ENCODE measurements at regions not wholly inside any gene's neighbourhood (a gene's known extent, or its start where the extent isn't known, plus 50 kb on each side); places are given as distances from the start of the nearest gene placed in this dataset.
A peak's percentile ranks its signal among the peaks of the same experiment; 100 is the strongest.
"Not testable (repeated sequence)": the region's sequence is repeated elsewhere in the genome, so short reads cannot be mapped to it uniquely, and the experiment has no call there.

DNA sequence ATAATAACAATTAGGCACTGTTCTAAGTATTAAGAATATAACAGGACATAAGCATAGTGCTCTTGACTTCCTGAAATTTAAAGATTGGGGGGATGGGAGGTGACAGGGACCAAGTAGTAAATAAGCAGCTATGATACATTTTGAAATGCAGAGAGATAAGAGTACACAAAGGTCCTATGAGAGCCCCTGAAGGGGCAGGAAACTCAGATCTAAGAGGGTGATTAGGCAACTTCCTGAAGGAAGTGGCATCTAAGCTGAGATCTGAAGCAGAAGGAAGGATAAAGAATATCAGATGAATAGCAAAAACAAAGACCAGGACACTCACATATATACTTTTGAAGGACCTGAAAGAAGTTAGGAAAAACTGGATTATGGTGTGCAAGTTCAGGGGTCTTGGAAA is 415.2 kb upstream of the FRG2C start:
- no peak for DNase-seq

DNA sequence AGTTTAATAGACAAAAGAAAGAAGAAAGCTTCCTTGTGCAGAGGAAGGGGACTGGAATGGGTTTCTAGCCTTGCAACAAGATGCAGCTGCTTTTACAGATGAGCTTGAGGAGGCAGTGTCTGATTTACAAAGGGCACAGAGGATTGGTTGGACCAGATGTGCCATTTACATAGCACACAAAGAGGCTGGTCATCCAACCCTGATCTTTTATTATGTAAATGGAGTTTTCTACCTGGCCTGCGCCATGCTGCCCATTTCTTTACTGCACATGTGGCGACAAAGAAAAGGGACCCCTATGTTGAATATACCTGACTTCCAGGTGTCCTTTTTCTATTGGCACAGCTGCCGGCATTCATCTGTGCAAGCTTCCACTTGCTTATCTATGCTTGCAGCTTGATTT is 409.4 kb upstream of the FRG2C start:
- no peak for DNase-seq

DNA sequence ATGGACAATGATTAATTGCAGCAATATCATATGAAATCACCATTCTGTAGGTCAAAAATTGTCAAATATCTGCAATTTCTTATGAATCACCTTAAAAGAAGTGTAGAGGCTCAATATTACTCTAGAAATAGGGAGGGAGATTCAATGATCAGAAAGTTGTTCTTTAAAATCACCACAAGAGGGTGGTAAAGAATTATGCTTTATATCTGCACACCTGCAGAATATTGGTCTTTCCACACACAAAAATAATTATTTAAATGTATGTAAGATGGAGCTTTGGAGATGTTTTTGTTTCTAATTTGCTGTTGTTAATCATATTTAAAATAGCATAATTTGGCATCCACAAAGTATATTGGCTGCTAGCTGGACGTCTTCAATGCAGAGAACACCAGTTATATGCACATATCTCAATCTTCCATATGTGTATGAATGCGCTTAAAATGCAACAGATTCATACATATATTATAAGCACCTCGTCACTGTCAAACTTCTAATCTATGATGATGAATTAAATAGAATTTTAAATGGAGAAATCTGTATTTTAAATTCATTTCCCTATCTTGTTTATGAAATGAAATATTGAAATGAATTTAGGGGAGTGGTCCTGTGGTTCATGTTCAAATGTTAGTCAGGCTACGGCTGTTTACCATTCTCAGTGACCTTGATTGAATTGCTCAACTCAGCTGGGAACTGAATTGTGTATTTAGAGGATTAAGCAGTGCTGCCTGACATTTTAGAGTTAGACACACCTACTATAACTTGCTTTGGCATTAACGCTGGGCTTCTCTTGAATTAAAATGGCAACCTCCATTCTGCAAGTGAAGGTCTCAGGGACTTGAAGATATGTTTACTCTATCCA is 405.1 kb upstream of the FRG2C start:
- DNase-seq, result peak; percentile 18

DNA sequence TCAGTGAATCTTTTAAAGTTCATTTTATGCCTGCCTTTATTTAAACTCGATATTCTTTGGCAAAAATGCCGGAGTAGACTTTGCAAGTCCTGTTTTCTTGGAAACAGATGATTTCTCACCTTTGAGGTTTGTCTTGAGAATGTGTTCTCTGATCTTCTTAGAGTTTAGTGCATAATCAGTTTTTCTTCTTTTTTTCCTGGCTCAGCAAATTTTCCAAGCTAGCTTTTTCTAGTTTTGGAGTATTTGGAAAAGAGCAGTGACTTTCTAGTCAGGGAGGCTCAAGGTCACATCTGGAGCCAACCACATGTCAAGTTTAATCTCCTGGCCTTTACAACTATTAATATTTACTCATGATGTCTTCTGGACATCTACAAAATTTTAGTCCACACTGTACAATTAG is 403.2 kb upstream of the FRG2C start:
- not testable (repeated sequence) for DNase-seq

DNA sequence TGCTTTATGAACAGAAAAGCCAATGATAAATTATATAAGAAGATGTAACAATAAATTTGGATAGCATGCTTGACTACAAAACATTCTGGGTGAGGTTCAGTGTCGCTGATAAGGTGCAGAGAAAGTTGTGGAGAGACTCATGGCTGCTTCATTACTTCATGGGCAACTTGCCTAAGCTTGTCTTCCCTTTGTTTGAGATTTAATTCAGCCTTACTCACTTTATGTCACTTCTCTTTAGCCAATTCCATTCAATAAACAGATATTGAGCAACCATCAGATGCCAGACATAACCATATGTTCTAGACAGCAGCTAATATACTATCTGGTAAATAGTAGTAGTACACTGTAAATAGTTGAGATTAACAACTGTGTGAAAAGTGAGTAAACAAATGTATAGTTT is 401.5 kb upstream of the FRG2C start:
- DNase-seq, result no peak

DNA sequence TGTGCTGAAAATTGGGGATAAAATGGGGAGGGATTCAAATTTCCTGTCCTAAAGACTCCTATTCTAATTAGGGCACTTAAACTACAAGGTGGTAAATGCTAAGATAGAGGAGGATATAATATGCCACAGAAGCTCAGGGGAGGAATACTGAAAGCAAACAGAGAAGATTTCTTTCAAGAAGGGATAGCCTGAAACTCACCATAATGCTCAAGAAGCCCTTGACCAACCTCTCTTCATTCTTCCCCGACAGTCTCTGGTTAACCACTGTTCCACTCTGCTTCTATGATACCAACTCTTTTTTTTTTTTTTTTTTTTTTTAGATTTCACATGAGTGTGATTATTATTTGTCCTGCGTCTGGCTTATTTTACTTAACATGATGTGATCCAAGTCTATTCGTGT is 398.2 kb upstream of the FRG2C start:
- DNase-seq, result no peak

DNA sequence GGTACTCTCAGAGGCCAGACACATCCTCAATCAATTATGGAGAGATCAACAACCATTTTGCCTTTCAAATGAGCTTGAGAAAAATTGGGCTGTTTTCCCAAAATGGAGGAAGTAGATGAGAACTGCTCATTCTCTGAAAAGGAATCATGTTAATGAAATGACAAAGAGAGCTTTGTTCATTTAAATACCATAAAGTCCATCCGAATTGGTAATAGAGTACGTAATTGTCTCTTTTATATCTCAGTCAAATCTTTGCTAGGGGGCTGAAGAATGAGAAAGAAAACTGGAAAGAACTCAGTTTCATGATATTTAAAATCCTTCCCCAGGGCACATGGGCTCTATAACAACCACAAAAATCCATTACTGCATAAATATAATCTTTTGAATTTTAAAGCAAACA is 395.6 kb upstream of the FRG2C start:
- DNase-seq, result not testable (repeated sequence)

DNA sequence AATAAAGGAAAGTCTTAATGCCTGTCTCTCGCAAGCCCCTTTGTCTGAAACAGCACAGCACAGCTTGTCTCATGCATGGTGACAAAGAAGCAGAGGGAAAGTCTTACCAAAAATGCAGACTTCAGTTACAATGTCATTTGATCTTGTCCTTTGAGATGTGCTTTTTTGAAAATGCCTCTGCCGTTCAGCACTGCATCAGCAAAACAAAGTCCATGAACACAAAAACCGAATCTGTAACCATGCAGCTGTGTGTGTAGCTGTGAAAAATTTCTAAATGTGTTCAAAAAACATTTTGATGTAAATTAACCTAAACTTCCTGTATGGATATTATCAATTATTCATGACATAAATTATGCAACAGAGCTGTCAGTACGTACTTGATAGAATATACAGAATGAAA is 391.9 kb upstream of the FRG2C start:
- DNase-seq, result not testable (repeated sequence)

DNA sequence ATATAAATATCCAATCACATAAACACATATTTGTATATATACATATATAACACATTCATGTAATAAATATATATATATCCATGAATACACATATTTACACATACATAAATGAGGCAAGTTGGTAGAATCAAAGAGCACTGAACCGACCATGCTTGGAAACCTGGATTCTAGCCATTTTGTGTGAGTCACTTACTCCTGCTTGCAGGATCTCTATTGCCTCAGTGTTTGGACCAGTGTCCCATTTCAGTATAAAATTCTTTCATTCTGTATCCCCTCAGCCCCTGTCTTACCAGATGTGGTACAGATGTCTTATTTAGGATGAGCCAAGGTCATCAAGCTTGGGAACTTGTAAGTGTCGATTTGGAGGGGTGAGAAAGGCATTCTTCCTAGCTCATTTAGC is 391.4 kb upstream of the FRG2C start:
- DNase-seq, result no peak

DNA sequence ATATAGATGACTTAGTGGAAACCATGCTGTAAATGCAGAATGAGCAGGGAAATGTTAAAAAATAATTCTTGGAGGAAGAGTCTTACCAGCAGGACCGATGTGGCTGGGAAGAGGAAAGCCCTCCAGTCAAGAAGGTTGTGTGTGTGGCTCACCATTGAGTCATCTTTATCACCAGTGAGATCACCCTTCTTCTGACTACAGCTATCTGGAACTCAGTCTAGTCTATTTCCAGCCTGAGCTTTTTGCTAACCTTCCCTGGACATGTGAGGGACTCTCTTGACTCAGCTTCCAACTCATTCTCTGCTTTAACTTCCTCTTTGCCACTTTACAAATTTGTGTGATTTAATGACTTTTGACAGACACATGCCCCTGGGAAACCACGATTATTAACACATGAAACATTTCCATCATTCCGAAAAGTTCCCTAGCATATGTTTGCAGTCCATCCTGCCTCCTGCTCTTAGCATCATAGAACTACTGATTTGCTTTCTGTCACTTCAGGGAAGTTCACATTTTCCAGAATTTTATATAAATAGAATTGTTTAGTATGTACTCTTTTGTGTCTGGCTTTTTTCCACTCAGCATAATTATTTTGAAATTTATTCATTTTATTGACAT is 378.5 kb upstream of the FRG2C start:
- DNase-seq, result not testable (repeated sequence)

DNA sequence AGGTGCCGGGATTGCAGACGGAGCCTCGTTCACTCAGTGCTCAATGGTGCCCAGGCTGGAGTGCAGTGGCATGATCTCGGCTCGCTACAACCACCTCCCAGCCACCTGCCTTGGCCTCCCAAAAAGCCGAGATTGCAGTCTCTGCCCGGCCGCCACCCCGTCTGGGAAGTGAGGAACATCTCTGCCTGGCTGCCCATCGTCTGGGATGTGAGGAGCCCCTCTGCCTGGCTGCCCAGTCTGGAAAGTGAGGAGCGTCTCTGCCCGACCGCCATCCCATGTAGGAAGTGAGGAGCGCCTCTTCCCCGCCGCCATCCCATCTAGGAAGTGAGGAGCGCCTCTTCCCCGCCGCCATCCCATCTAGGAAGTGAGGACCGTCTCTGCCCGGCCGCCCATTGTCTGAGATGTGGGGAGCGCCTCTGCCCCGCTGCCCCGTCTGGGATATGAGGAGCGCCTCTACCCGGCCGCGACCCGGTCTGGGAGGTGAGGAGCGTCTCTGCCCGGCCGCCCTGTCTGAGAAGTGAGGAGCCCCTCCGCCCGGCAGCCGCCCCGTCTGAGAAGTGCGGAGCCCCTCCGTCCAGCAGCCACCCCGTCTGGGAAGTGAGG is 375.1 kb upstream of the FRG2C start:
- DNase-seq, result not testable (repeated sequence)

DNA sequence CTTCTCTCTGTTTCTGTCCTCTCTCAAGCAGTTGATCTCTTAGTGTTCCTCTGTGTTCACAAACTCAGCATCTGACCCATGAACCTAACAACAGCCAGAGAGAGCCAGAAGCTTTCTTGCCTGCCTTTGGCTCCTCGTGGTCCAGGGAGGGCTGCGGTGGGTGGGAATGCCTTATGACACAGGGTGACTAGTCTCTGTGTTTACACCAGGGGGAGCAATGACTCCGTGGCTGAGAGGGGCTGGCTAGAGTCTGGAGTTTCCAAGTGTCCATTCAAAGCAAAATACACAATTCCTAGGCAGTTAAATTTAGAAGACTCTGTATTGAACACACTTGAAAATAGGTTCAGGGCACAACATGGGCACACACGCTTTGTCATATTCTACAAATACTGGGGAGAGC is 370.0 kb upstream of the FRG2C start:
- DNase-seq, result peak; percentile 4

DNA sequence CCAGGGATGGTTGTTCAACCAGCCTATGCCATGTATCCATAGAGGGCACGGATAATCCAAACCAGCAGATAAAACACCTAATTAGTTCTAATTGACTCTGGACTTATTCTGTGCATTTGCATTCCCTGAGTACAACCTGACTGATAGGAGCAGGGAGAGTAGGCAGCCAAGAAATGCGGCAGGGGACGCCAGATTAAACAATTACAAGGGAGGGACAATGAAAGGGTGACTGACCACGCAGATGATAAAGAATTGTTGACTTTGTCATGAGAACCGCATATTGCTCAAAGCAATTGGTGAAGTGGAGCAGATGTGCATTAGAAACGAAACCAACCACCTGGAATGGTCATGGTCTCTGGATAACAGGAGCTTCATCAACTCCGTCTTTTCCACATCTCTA is 369.1 kb upstream of the FRG2C start:
- no peak for DNase-seq

DNA sequence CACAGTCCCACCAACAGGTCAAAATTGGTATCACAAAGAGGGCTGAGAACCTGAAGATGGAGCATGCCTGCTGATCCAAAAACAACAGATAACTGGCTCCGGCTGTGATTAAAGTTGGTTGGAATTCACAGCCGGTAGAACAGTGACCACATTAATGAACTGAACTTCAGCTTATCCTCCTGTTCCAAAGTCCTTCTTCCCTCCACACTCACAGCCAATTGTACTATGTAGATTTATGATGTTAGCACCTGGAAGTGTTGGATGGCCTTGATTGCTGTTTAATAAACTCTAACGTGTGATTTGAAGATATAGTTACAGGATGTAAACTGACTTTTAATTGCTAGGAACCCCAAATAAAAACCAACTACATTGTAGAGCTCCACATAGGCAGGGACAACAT is 367.3 kb upstream of the FRG2C start:
- DNase-seq, result no peak

DNA sequence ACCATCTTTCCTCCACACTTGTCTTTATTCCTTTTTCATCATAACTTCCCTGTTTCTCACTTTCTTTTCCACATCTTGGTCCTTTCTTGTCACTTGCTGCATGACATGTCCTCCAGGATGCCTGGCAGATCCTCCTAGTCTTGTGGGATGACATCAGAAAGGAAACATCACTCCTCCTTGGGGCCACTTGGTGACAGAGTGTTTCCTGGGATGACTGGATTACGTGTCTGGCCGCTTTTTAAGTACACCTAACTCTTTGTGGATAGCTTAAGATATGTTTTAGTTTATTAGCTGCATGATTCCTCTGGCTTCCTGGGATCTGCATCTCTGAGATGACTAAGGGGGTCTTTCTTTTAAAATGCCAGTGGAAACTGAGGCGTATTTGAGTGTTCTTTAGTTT is 363.5 kb upstream of the FRG2C start:
- DNase-seq, result no peak

DNA sequence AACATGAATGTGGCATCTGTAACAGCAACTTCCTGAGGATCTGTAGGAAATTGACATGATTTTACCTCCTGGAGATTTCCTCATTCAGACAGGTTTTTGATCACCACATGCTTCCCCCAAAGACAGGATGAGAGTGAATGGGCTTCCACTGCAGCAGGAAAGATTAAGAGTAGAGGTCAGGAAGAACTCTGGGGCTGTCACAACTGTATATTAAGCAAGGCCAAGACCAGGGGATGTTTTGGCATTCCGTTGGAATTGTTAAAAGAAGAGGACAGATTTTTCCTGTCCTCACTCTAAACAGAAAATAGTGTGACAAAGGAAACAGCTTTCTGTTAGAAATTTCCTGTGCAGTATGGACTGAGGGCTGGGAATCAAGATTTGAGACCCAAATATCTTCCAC is 363.1 kb upstream of the FRG2C start:
- DNase-seq, result not testable (repeated sequence)

DNA sequence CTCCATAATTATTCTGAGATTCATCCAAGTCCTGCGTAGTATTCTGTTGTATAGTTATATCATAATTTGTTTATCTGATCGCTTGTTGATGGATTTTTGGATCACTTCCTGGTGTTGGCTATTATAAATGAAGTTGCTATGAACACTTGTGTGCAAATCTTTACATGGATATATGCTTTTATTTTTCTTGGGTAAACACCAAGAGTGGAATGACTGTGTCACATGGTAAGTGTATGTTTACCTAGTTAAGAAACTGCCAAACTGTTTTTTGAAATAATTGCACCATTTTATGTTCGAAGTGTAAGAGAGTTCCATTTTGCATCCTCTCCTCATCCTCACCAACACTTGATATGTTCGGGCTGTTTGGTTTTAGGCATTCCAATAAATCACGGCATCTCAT is 360.4 kb upstream of the FRG2C start:
- no peak for DNase-seq

DNA sequence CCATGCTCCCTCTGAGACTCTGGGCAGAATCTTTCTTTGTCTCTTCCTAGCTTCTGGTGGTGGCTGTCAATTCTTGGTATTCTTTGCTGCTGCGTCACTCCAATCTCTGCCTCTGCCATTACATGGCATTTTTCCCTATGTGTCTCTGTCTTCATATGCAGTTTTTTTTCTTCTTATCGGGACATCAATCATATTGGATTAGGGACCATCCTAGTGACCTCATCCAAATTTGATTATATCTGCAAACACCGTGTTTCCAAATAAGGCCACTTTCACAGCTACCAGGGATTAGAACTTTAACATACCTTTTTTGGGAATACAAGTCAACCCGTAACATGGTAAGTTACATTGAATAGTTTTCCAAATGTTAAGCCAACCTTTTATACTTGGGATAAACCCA is 358.2 kb upstream of the FRG2C start:
- no peak for DNase-seq

DNA sequence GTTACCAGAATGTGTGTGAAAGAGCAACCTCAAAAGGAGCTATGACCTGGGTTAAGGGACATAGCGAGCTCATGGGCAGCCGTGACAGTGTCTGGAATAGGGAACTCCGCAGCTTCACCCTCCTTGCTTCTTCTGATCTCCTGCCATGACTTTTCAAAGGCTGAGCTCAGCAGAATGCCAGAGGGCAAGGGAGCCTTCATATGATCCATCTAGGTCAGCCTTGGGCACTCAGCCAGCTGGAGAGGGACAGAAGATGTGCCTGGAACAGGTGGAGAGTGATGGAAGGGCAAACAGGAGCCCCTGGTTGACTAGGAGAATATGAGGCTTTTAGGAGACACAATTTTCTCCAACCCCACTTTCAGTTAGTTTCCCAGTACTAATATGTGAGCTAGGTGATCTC is 352.8 kb upstream of the FRG2C start:
- not testable (repeated sequence) for DNase-seq

DNA sequence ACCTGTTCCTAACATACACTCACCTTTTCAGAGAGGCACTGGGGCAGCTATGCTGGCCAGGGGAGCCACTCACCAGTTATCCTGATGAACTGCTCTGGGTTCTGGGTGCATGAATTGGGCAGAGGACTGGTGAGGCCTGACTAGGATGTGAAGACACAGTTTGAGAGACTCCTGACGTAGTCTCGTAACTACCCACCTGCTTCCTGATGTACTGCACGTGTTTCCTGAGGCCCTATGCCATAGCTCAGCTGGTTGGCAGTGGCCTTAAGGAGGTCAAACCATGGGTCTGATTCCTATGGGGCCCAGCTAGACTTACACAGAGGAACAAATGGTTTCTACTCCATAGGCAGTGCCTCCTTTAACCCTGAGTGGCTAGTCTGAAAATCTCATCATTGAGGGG is 351.7 kb upstream of the FRG2C start:
- not testable (repeated sequence) for DNase-seq

DNA sequence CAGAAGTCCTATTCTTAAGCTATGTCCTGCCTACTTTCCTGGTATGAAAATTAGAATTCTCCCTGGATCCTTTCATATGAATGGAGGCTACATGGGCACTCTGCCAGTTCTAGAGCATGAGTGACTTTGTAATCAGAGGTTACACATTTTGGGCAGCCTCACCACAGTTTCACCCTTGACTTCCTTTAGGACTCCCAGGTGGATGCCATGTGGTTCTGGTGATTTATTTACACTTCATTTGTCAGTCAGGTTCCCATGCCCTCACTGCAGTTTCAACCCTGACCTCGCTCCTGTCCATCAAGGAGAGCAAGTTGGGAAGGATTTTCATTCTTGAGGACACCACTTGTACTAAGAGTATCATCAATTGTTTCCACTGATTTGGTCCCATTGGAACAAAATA is 344.4 kb upstream of the FRG2C start:
- not testable (repeated sequence) for DNase-seq

DNA sequence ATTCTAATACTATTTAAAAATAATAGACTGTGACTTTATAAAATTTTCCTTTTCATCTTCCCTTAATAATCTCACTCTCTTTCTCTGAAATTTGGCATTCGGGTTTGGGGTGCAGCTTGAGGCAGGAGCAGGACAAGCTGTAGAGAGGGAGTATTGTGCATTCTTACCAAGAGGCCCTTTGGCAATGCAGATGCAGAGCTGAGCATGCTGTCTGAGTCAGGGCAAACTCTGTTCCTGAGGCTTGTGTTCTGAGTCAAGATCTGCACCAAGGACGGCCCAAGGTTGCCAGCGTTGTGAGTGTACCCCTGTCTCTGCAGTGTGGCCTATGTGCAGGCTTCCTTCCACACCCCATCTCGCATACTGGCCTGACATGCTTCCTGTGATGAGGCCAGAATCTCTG is 343.8 kb upstream of the FRG2C start:
- DNase-seq, result no peak

DNA sequence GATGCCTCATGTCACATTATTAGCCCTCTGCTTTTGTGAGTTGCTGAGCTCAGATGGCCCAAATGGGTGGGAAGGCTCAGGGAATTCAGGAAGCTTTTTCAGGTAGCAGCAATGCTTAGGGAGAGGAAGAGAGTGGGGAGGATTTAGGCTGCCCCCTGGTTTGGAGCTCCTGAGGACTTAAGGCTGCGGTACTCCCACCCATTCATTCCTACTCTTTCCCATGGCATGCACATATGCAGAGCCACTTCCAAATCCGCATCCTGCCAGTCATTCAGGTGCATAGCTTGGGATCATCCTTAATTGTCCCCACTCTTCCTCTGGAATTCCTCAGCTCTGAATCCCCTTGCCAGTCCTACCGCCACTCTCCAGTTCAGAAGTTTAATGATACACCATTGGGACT is 343.1 kb upstream of the FRG2C start:
- DNase-seq, result no peak

DNA sequence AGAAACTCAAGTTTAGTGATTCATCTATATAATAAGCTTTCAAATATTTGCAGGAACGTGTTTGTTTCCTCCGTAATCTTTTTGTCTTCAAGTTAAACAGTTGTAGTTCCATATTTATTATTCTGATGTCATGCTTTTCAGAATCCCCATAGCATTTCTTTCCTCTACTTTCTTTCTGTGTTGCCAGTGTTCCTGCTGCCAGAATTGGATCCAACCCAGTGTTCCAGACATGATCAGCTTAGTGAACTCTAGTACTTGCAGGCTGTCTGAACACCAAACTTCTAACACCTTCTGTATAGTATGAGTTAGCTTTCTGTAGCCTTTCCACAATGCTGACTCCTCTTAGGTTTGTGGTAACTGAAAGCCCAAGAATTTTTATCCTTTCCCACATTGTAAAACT is 340.2 kb upstream of the FRG2C start:
- DNase-seq, result not testable (repeated sequence)

Measured in activated CD4-positive, alpha-beta T cell treated with anti-CD3 and anti-CD28 coated beads, Interleukin-10, Interleukin-2, amounts not matched to agents 100 ng/mL and 50 ng/mL, durations not matched to agents 16 hours and 8 hours (primary cell).